Prostate gland (tissue), 2 donors: ENCODE measurements at regions not wholly inside any gene's neighbourhood (a gene's known extent, or its start where the extent isn't known, plus 50 kb on each side); places are given as distances from the start of the nearest gene placed in this dataset.

Source experiments
- DNase-seq: peaks from one replicate; pipeline ENCODE4 v3.0.0-alpha.2; 2019; ENCODE audit warnings: low spot score
- H3K27ac ChIP-seq, 2 donors: fragments of 200-600 bp; sonication (generic); 2 replicates each; pipeline ENCODE4 v1.5.1; 2017 to 2019
- H3K27me3 ChIP-seq: fragments of 200-600 bp; sonication (generic); replicated peaks from 2 replicates; pipeline ENCODE4 v1.5.1; 2019; ENCODE audit not compliant: insufficient read depth
- H3K36me3 ChIP-seq, 2 donors: fragments of 200-600 bp; sonication (generic); 1 replicate in 1 of 2; 2 replicates in 1 of 2; pipeline versions ENCODE4 v1.5.1 to v1.8.1; 2017 to 2019
- H3K4me1 ChIP-seq: fragments of 200-600 bp; sonication (generic); replicated peaks from 2 replicates; pipeline ENCODE4 v1.5.1; 2019
- H3K4me3 ChIP-seq, 2 donors: fragments of 200-600 bp; sonication (generic); 2 replicates each; pipeline ENCODE4 v1.5.1; 2017 to 2019
- H3K9me3 ChIP-seq: fragments of 200-600 bp; sonication (generic); 2 replicates; pipeline ENCODE4 v1.5.1; 2017
- POLR2A ChIP-seq: fragments of 450-650 bp; IDR thresholded peaks from one replicate; pipeline ENCODE4 v1.6.1; 2016; ENCODE audit warnings: antibody characterized with exemption, mild to moderate bottlenecking
- POLR2AphosphoS5 ChIP-seq: sonication (generic); formaldehyde crosslinking; IDR thresholded peaks from one replicate; pipeline ENCODE4 v1.6.1; 2017; ENCODE audit warnings: antibody characterized with exemption
- WGBS: methylation state at CpG from one replicate; pipeline ENCODE4 v1.1.5; 2018; 5-methylcytosine and 5-hydroxymethylcytosine counted together
- intact Hi-C: fragments of 100-400 bp; cut with DNase I; formaldehyde crosslinking; loops from one replicate; pipeline ENCODE4 v1.14.2; 2022
- TF ChIP-seq, protein P1 (sequence below), 4 experiments: fragments of 200-600 bp in 2 of 4; fragments of 450-650 bp in 2 of 4; sonication (generic) in 2 of 4; IDR thresholded peaks; 1 replicate in 3 of 4; 2 replicates in 1 of 4; pipeline ENCODE4 v1.5.1; 2016 to 2019; ENCODE audit warnings: antibody characterized with exemption in 4 of 4, mild to moderate bottlenecking in 2 of 4, moderate library complexity in 2 of 4

DNA sequence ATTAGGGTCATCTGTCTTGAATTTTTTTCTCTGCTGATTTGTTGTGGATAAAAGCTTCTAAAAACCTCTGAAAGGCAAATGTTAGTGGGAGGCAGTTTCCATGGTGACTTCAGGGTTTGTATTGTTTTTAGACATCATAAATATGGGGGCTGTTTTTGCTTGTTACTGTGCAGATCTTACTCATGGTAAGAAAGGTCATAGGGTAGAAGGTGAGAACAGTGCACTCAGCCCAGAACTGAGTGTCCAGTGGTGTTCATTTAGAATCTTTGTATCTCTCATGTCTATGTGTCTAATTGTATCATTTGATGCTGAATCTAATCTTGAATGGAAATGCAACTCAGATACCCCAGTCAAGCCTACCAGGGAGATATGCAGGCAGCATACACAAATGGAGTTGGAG lies 609.8 kb downstream of the ZNF674 start:
- Histone ChIP-seq H3K9me3 (no peaks in the 10 kb centered on the region), H3K4me3 (no peak overlapping the region), H3K36me3 (no peaks in the 10 kb centered on the region), H3K27ac (no peak overlapping the region), H3K4me1 (no peaks in the 10 kb centered on the region), H3K27me3 (no peaks in the 10 kb centered on the region)
- TF ChIP-seq, protein P1, sequence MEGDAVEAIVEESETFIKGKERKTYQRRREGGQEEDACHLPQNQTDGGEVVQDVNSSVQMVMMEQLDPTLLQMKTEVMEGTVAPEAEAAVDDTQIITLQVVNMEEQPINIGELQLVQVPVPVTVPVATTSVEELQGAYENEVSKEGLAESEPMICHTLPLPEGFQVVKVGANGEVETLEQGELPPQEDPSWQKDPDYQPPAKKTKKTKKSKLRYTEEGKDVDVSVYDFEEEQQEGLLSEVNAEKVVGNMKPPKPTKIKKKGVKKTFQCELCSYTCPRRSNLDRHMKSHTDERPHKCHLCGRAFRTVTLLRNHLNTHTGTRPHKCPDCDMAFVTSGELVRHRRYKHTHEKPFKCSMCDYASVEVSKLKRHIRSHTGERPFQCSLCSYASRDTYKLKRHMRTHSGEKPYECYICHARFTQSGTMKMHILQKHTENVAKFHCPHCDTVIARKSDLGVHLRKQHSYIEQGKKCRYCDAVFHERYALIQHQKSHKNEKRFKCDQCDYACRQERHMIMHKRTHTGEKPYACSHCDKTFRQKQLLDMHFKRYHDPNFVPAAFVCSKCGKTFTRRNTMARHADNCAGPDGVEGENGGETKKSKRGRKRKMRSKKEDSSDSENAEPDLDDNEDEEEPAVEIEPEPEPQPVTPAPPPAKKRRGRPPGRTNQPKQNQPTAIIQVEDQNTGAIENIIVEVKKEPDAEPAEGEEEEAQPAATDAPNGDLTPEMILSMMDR (IDR thresholded peaks at IDR 0.05), result no peak
- TF ChIP-seq POLR2AphosphoS5 (no peak), POLR2A (no peak)
- no peak for DNase-seq
- intact Hi-C loops, result no loop called here

DNA sequence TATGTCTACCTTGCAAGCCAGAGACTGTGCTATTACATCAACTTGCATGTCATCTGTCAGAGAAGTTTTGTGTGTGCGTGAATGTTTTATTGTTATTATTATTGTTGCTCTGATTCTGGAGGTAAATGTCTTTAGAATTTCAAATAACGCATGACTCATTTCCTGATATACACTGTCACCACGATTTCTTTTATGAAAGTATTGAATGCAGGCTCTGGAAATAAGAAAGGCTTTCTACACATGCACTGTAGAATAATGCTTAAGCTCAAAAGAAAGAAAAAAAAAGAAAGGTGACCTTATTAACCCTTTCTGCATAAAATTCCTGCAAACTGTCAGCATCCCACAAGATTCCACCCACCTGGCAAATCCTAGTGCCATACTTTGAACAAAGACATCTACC lies 632.9 kb downstream of the ZNF674 start:
- H3K4me1 ChIP-seq, result no peaks in the 10 kb centered on the region
- intact Hi-C loops, result no loop called here
- no peak overlapping the region for H3K4me3 ChIP-seq
- no peak for TF ChIP-seq POLR2A
- TF ChIP-seq POLR2AphosphoS5, result no peak
- TF ChIP-seq, protein P1 (IDR thresholded peaks at IDR 0.05), result no peak
- 80% methylated on average over 3 of the region's 3 CpGs for WGBS
- H3K36me3 ChIP-seq, result no peaks in the 10 kb centered on the region
- H3K27me3 ChIP-seq, result no peaks in the 10 kb centered on the region
- H3K27ac ChIP-seq, result no peak overlapping the region
- no peaks in the 10 kb centered on the region for H3K9me3 ChIP-seq
- DNase-seq, result no peak

DNA sequence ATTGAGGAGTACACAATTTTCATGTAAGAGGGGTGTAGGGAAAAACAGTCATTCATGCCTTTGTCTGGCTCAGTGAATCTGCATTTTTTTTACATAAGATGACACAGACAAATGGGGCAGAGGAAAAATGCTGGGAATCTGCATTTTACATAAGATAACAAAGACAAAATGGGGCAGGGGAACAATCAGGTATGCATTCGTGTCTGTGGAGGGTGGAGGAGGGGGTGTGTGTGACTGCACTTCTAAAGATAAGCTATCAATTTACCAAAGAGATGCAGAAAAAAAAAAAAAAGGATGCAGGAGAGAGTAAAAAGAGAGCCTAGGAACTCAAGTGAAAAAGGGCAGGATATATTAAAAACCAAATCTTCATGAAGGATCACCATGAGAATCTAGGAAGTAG lies 637.4 kb downstream of the ZNF674 start:
- TF ChIP-seq POLR2AphosphoS5 (no peak), POLR2A (no peak)
- TF ChIP-seq, protein P1 (IDR thresholded peaks at IDR 0.05), result no peak
- H3K27me3 ChIP-seq, result no peaks in the 10 kb centered on the region
- H3K4me3 ChIP-seq, result no peak overlapping the region
- intact Hi-C loops, result no loop called here
- DNase-seq, result no peak
- H3K9me3 ChIP-seq, result no peaks in the 10 kb centered on the region
- no peak overlapping the region for H3K27ac ChIP-seq
- no peaks in the 10 kb centered on the region for H3K4me1 ChIP-seq
- H3K36me3 ChIP-seq, result no peaks in the 10 kb centered on the region
- 53% methylated on average over 1 of the region's 1 CpG for WGBS

DNA sequence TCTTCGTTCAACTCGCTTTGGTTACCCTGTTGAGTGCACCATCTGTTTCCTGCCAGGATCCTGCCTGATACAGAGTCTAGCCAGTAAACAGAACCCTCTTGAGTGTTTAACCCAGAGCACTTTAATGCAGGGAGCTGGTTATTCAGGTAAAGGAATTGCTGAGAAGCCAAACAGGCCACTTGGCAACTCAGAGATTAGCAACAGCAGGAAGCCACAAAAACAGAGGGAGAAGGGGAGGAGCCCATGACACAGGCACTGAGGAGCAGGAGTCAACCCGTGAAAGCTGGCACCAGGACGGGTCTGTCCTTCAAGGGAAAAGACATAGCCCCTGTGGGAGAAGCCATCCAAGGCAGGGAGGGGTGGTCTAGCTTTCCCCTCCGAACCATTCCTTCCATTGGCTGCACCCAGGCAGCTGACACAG lies 641.4 kb downstream of the ZNF674 start:
- H3K9me3 ChIP-seq, result no peaks in the 10 kb centered on the region
- DNase-seq, result no peak
- H3K27me3 ChIP-seq, result no peaks in the 10 kb centered on the region
- intact Hi-C loops, result no loop called here
- WGBS, result 59% methylated on average over 5 of the region's 5 CpGs
- no peaks in the 10 kb centered on the region for H3K36me3 ChIP-seq
- no peaks in the 10 kb centered on the region for H3K4me1 ChIP-seq
- TF ChIP-seq, protein P1 (IDR thresholded peaks at IDR 0.05), result no peak
- TF ChIP-seq POLR2AphosphoS5 (no peak), POLR2A (no peak)
- H3K4me3 ChIP-seq, result no peak overlapping the region
- H3K27ac ChIP-seq, result no peak overlapping the region

DNA sequence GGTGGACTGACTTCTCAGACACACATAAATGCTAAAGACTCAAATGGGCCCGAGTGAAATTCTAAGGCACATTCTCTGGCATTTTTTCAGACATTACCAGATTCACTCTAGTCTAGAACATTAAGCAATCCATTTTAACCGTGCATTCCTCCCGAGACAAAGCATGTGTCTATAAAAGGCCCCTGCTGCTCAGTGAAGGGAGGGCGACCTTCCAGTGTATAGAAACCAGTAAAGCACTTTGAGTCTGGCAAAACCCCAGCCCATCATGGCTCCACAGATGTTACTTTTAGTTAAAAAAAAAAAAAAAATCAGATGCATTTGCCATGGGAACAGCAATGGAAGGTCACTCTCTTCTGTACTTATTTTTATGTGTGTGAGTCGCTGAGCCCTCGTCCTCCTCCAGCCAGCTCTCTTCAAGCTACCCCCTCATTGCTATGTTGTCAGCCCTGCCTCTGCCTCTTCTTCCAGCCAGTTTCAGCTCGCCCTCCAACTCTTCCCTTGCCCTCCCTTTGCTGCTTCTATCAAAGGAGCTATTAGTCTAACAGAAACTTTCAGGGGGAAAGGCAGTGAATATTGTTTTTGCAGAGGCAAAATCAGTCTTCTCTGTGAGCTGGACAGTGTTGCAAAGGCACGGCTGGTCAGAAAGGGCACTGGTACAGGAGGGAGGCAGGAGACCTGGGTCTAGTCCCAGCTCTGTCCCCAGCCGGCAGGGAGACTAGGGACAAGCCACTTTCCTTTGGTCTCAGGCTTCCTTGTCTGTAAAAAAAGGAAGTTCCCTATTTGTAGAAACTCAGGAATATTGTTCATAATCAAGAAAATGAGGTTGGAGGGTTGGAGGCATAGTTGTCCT lies 644.2 kb downstream of the ZNF674 start:
- WGBS, result 28% methylated on average over 8 of the region's 9 CpGs
- H3K9me3 ChIP-seq, result no peaks in the 10 kb centered on the region
- no peaks in the 10 kb centered on the region for H3K27me3 ChIP-seq
- no peak overlapping the region for H3K4me3 ChIP-seq
- intact Hi-C loops, result no loop called here
- no peak for DNase-seq
- H3K36me3 ChIP-seq, result no peaks in the 10 kb centered on the region
- no peaks in the 10 kb centered on the region for H3K4me1 ChIP-seq
- no peak overlapping the region for H3K27ac ChIP-seq
- TF ChIP-seq, protein P1 (IDR thresholded peaks at IDR 0.05), result no peak
- TF ChIP-seq POLR2AphosphoS5 (no peak), POLR2A (no peak)
